Activated CD4-positive, CD25-positive, alpha-beta regulatory T cell (primary cell): ENCODE measurements at regions not wholly inside any gene's neighbourhood (a gene's known extent, or its start where the extent isn't known, plus 50 kb on each side); places are given as distances from the start of the nearest gene placed in this dataset.

Experiments used
- DNase-seq, 4 experiments: peaks; one replicate each; lab custom pipeline; 2025; lab: John Stamatoyannopoulos, UW

DNA sequence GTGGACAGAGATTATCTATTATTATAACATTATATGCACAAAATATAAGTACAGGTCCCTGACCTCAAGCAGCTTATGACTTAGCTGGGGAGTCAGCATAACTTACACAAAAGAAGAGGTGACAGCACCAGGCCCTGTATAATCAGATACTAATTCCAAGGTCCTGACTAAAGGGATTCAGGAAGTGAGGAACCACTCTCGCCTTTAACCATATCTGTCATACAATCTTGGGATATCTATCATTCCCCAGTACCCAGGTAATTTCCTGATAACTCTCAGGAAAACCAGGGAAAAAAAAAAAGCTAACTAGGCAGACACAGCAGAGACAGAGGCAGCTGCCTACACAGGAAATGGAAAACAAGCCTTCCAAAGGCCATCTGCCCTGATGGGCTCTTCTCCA is 78.5 kb upstream of the CAMK1G start:
- DNase-seq = no peak

- no peak for DNase-seq
Observed at GRCh38 chr1:209506101-209506500, 77.4 kb upstream of the CAMK1G start.

DNA sequence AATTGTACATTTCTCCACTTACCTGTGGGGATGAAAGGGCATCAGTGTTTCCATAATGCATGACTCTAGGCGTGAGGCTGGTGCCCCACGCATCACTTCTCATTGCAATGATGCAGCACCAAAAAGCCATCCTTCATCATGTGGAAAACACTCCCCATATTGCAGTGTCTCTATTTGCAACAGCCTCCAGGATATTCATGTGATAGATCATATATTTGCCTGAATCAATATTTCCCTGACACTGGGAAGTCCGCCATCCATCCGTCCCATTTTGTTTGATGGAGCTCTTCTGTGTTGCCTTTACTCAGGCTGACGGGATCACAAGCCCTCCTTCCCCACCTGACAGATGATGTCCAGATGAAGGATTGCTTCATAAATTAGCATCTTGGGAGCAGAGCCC is 74.5 kb upstream of the CAMK1G start:
- DNase-seq = no peak

DNA sequence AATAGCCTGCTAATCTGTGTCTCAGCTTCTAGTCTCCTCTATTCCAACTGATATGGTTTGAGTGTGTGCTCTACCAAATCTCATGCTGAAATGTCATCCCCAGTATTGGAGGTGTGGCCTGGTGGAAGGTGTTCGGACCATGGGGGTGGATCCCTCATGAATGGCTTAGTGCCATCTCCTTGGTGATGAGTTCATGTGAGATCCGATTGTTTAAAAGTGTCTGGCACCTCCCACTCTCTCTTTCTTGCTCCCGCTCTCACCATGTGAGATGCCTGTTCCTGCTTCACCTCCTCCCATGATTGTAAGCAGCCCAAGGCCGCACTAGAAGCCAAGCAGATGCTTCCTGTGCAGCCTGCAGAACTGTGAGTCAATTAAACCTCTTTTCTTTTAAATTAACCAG is 73.5 kb upstream of the CAMK1G start:
- no peak for DNase-seq

- no peak for DNase-seq
Observed at GRCh38 chr1:209511169-209511568, 72.3 kb upstream of the CAMK1G start.

DNA sequence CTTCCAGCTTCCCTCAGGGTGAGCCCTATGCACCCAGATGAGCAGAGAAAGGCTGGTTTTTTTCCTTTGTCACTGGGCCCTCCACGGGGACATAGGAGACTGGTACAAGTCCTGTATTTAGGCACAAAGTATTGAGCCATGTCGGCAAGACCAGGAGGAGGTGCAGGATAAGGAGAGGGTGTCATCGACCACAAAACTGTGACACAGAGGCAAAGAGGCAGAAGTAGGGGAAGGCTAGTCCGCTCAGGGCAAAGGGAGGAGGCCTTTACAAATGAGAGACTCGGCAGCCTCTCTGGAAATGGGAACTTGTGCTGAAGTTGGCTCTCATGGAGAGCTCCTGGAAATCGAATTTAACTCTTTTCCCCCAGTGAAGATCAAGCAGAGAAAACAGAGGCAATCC is 70.7 kb upstream of the CAMK1G start:
- DNase-seq = no peak

DNA sequence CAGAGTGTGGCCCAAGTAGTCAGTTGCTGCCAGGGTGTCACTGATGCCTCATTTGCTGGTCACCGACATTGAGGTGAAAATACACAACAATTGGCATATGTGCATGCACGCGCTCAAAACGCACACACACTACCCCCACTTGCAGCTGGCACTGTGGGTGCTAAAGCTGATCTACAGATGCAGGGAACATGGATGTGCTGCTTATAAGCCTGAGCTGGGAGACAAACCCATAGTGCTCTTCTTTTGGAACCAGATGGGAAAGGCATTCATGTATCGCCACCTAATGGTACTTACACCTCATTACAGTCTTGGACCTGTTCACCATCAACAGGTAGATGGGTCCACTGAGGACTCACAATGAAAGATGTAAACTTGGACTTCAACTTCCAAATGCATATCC is 70.3 kb upstream of the CAMK1G start:
- DNase-seq = no peak

GRCh38 chr1:209516771-209517680 is 66.5 kb upstream of the CAMK1G start:
- no peak for DNase-seq

GRCh38 chr1:209517681-209518050 is 65.8 kb upstream of the CAMK1G start:
- no peak for DNase-seq

- DNase-seq = no peak
Observed at GRCh38 chr1:209519786-209520185, 63.7 kb upstream of the CAMK1G start.

GRCh38 chr1:209522826-209523225 is 60.7 kb upstream of the CAMK1G start:
- DNase-seq = no peak

DNA sequence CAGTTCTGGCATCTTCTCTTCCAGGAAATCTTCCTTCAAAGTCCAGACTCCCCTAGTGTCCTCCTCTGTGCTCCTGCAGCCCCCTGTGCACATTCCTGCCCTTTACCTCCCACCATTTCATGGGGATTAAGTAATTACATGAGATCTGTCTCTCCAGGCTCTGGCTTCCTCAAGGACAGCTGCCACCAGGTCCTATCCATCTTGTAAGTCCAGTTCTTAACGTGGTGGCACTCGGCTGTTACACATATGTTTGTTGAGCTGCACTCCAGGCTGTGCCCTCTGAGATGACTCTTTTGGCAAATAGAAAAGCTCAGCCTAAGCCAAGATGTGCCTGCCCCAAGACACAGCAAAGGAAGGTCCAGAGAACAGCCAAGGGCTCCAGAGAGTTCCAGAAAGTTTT is 57.4 kb upstream of the CAMK1G start:
- no peak for DNase-seq

DNA sequence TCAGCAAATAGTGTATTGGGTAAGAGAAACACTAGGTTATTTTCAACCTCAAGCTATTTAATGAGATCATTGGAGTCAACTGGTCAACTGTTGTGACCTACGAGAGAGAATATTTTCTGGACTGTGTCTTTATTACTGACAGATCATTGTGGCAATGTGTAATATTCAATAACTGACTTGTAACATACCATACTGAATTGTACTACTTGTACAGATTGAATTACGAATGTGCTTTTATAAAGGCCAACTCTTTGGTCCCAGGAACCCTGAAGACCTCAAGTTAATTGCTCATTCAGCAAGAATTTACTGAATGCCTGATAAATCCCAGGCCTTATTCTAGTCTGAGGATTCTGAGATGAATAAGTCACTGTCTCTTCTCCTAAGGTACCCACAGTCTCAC is 56.1 kb upstream of the CAMK1G start:
- DNase-seq = no peak

DNA sequence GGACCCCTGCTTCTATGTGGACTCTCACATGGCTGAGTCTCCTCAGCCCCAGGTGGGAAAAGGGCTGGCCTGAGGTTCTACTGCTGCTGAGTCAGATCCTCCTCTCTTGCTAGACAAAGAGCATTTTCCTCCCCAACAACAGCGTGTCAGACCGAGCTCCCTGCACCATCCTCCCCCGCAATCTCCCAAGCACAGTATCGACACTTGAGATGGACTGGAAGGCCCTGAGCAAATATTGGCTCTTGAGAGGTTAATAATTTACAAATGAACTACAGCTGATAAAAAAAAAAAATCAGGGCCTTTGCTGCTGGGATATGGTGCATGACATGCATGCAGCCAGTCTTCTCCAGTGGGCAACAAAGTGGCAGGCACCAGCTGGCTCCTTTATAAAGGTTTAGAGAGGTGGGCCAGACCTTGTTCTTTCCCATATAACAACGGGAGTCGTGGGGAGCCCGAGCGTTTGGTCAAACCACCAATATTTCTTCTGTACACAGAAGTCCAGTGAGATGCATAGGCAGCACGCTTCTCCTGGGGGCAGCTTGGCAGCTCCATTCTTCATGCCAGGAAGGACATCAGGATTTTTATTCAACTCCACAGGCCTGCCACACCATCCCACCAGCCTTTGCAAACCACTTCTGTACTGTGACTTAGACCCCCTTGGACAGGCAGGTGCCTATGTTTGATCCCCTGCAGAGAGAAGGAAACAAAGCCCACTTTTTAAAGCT is 55.4 kb upstream of the CAMK1G start:
- DNase-seq = no peak

DNA sequence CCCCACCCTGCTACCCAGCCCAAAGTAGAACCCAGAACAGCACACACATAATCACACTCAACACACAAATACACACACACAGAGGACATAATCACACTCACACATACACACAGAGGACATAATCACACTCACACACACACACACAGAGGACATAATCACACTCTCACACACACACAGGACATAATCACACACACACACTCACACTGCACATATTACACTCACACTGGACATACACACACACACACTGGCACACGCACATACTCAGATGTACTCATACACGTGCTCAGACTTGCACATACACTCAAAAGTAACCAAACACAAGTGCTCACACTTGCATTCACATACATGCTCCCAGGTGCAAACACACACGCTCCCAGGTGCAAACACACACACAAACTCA is 54.3 kb upstream of the CAMK1G start:
- DNase-seq = no peak

GRCh38 chr1:209531006-209531405 is 52.5 kb upstream of the CAMK1G start:
- DNase-seq = no peak

- no peak for DNase-seq
Observed at GRCh38 chr1:209531549-209531948, 52.0 kb upstream of the CAMK1G start.
